Keratinocyte (primary cell): ENCODE measurements at regions not wholly inside any gene's neighbourhood (a gene's known extent, or its start where the extent isn't known, plus 50 kb on each side); places are given as distances from the start of the nearest gene placed in this dataset.

Experiments used
- DNase-seq: peaks from one replicate; pipeline ENCODE4 v3.0.0-alpha.2; 2011; ENCODE audit warnings: low read depth, missing footprints, low spot score
- FAIRE-seq: peaks from 2 replicates; lab custom pipeline; 2011; peaks lifted over from hg19 to GRCh38; lab: Jason Lieb, UNC
- H2AFZ ChIP-seq: 2 replicates; pipeline ENCODE4 v1.6.0; 2012; ENCODE audit warnings: low read length, control low read depth, inconsistent platforms; ENCODE audit not compliant: control insufficient read depth
- H3K27ac ChIP-seq: 2 replicates; pipeline ENCODE4 v1.5.1; 2011; ENCODE audit warnings: low read length; ENCODE audit not compliant: control insufficient read depth, insufficient read depth
- H3K27me3 ChIP-seq: 3 replicates; pipeline ENCODE4 v1.6.0; 2011; ENCODE audit warnings: low read length; ENCODE audit not compliant: control insufficient read depth, insufficient read depth; ENCODE audit errors: extremely low read depth
- H3K36me3 ChIP-seq, 2 experiments: 2 replicates in 1 of 2; 3 replicates in 1 of 2; pipeline ENCODE4 v1.5.1; 2011; ENCODE audit warnings: low read length in 2 of 2, mild to moderate bottlenecking in 1 of 2; ENCODE audit not compliant: control insufficient read depth in 2 of 2, insufficient read depth in 2 of 2; ENCODE audit errors: extremely low read depth in 1 of 2
- H3K4me1 ChIP-seq: 3 replicates; pipeline ENCODE4 v1.5.1; 2011; ENCODE audit warnings: low read length; ENCODE audit not compliant: control insufficient read depth, insufficient read depth; ENCODE audit errors: extremely low read depth
- H3K4me2 ChIP-seq: 3 replicates; pipeline ENCODE4 v1.6.0; 2011; ENCODE audit warnings: low read depth, low read length; ENCODE audit not compliant: control insufficient read depth, insufficient read depth; ENCODE audit errors: extremely low read depth
- H3K4me3 ChIP-seq, 3 experiments: fragments of 200-600 bp in 1 of 3; sonication (generic) in 1 of 3; 2 replicates in 2 of 3; 3 replicates in 1 of 3; pipeline ENCODE4 v1.5.1; 2011 to 2016; ENCODE audit warnings: low read length in 3 of 3, mild to moderate bottlenecking in 3 of 3, control low read depth in 2 of 3, inconsistent platforms in 1 of 3, low read depth in 1 of 3, mixed read lengths in 1 of 3, mixed run types in 1 of 3, moderate library complexity in 1 of 3; ENCODE audit not compliant: control insufficient read depth in 2 of 3, insufficient read depth in 2 of 3; ENCODE audit errors: extremely low read depth in 1 of 3
- H3K79me2 ChIP-seq: 2 replicates; pipeline ENCODE4 v1.6.0; 2012; ENCODE audit warnings: low read length; ENCODE audit not compliant: control insufficient read depth, insufficient read depth
- H3K9ac ChIP-seq: 3 replicates; pipeline ENCODE4 v1.6.0; 2011; ENCODE audit warnings: low read length; ENCODE audit not compliant: control insufficient read depth, insufficient read depth; ENCODE audit errors: extremely low read depth
- H3K9me1 ChIP-seq: 3 replicates; pipeline ENCODE4 v1.6.0; 2011; ENCODE audit warnings: low read length; ENCODE audit not compliant: control insufficient read depth, insufficient read depth; ENCODE audit errors: extremely low read depth
- H3K9me3 ChIP-seq: 2 replicates; pipeline ENCODE4 v1.5.1; 2012; ENCODE audit warnings: low read depth, low read length; ENCODE audit not compliant: control insufficient read depth
- H4K20me1 ChIP-seq: 3 replicates; pipeline ENCODE4 v1.6.0; 2011; ENCODE audit warnings: low read length; ENCODE audit not compliant: control insufficient read depth, insufficient read depth; ENCODE audit errors: extremely low read depth
- CTCF ChIP-seq, 3 experiments: IDR thresholded peaks in 1 of 3; conservative IDR thresholded peaks in 1 of 3; optimal IDR thresholded peaks in 1 of 3; 2 replicates in 2 of 3; 3 replicates in 1 of 3; pipeline versions ENCODE3 to v1.5.1; 2011; ENCODE audit warnings: low read length in 3 of 3, mild to moderate bottlenecking in 3 of 3, moderate library complexity in 2 of 3, control low read depth in 1 of 3, inconsistent platforms in 1 of 3; ENCODE audit not compliant: insufficient read depth in 2 of 3; ENCODE audit errors: extremely low read depth in 1 of 3
- EZH2 ChIP-seq: IDR thresholded peaks from one replicate; pipeline ENCODE4 v1.6.1; 2012; ENCODE audit warnings: inconsistent platforms, mild to moderate bottlenecking, low read length, moderate library complexity
- dilution Hi-C: fragments of 300-500 bp; cut with MboI; formaldehyde crosslinking; loops from one replicate; pipeline ENCODE4 v1.7.0; 2020; ENCODE audit warnings: low sequenced_read_pairs; ENCODE audit not compliant: extremely low pct_ligation_motif_present

GRCh38 chr7:17645500-17645899 lies 294.8 kb downstream of the SNX13 start:
- Histone ChIP-seq H2AFZ (no peak overlapping the region), H3K4me1 (peaks cover 8% of the 10 kb centered on the region), H3K9me1 (no peaks in the 10 kb centered on the region), H3K27me3 (no peaks in the 10 kb centered on the region), H3K36me3 (no peaks in the 10 kb centered on the region), H4K20me1 (no peaks in the 10 kb centered on the region), H3K9me3 (no peaks in the 10 kb centered on the region), H3K4me2 (no peak overlapping the region), H3K79me2 (no peaks in the 10 kb centered on the region), H3K4me3 (no peak overlapping the region), H3K27ac (no peak overlapping the region), H3K9ac (no peak overlapping the region)
- FAIRE-seq (no peak), DNase-seq (no peak)
- TF ChIP-seq EZH2: no peak
- TF ChIP-seq CTCF (optimal IDR thresholded peaks at IDR 0.05 in 1 of 3, IDR thresholded peaks at IDR 0.05 in 1 of 3, conservative IDR thresholded peaks at IDR 0.05 in 1 of 3; ENCODE audit: extremely low read depth in 1 of 3, insufficient read depth in 2 of 3, low read length in 3 of 3): no peak
- dilution Hi-C loops: no loop called here

- Histone ChIP-seq H3K9me1 (no peaks in the 10 kb centered on the region), H3K27me3 (no peaks in the 10 kb centered on the region), H3K27ac (no peak overlapping the region), H3K4me2 (no peak overlapping the region), H3K4me3 (no peak overlapping the region), H3K79me2 (no peaks in the 10 kb centered on the region), H4K20me1 (no peaks in the 10 kb centered on the region), H3K9me3 (no peaks in the 10 kb centered on the region), H2AFZ (no peak overlapping the region), H3K4me1 (peaks cover 10% of the 10 kb centered on the region), H3K36me3 (no peaks in the 10 kb centered on the region), H3K9ac (no peak overlapping the region)
- FAIRE-seq (no peak), DNase-seq (no peak)
- dilution Hi-C loops: no loop called here
- TF ChIP-seq EZH2 (no peak), CTCF (optimal IDR thresholded peaks at IDR 0.05 in 1 of 3, IDR thresholded peaks at IDR 0.05 in 1 of 3, conservative IDR thresholded peaks at IDR 0.05 in 1 of 3; ENCODE audit: extremely low read depth in 1 of 3, insufficient read depth in 2 of 3, low read length in 3 of 3) (peak; percentile 14 to 36 (median 31))
Observed at GRCh38 chr7:17646253-17646956, 293.9 kb downstream of the SNX13 start.
